ENCODE measurements at regions not wholly inside any gene's neighbourhood (a gene's known extent, or its start where the extent isn't known, plus 50 kb on each side); places are given as distances from the start of the nearest gene placed in this dataset.
"Not testable (repeated sequence)": the region's sequence is repeated elsewhere in the genome, so short reads cannot be mapped to it uniquely, and the experiment has no call there.

- TF ChIP-seq, protein P1, sequence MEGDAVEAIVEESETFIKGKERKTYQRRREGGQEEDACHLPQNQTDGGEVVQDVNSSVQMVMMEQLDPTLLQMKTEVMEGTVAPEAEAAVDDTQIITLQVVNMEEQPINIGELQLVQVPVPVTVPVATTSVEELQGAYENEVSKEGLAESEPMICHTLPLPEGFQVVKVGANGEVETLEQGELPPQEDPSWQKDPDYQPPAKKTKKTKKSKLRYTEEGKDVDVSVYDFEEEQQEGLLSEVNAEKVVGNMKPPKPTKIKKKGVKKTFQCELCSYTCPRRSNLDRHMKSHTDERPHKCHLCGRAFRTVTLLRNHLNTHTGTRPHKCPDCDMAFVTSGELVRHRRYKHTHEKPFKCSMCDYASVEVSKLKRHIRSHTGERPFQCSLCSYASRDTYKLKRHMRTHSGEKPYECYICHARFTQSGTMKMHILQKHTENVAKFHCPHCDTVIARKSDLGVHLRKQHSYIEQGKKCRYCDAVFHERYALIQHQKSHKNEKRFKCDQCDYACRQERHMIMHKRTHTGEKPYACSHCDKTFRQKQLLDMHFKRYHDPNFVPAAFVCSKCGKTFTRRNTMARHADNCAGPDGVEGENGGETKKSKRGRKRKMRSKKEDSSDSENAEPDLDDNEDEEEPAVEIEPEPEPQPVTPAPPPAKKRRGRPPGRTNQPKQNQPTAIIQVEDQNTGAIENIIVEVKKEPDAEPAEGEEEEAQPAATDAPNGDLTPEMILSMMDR (IDR thresholded peaks at IDR 0.05) = not testable (repeated sequence)
- not testable (repeated sequence) for TF ChIP-seq POLR2A (IDR thresholded peaks at IDR 0.05)
Observed at GRCh38 chr5:138667782-138668331, 85.4 kb upstream of the CTNNA1 start.
